ENCODE measurements at regions not wholly inside any gene's neighbourhood (a gene's known extent, or its start where the extent isn't known, plus 50 kb on each side); places are given as distances from the start of the nearest gene placed in this dataset.
"Not testable (repeated sequence)": the region's sequence is repeated elsewhere in the genome, so short reads cannot be mapped to it uniquely, and the experiment has no call there.

DNA sequence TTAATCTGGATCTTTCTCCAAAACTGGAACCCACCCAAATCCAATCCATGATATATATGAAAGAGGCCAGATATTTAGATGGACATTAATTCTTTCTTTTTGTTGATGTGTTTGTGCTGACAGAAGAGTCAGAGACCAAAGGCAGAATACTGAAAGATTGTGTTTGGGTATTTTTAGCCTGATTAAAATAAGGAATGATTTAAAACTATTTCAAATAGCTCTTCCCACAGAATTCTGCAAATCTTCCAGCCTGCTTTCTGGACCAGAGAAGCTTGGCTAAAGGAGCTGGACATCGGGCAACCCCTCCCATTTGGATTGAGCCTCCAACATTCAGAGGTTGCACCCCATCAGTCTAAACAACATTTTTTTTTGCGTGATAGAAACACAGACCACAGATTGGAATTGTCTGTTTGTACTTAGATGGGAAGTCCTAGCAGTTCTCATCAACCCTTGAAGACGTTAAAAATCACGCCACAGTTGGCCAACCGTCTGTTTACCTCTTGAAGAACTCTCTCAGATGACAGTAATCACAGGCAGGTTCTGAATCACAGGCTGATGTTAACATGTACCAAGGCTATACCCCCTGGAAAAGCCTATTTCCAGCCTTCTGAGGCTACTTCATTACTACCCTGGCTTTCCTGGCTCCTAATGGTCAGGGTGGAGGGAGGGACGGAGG, 155.2 kb upstream of the NRP1 start:
- no peak for DNase-seq

DNA sequence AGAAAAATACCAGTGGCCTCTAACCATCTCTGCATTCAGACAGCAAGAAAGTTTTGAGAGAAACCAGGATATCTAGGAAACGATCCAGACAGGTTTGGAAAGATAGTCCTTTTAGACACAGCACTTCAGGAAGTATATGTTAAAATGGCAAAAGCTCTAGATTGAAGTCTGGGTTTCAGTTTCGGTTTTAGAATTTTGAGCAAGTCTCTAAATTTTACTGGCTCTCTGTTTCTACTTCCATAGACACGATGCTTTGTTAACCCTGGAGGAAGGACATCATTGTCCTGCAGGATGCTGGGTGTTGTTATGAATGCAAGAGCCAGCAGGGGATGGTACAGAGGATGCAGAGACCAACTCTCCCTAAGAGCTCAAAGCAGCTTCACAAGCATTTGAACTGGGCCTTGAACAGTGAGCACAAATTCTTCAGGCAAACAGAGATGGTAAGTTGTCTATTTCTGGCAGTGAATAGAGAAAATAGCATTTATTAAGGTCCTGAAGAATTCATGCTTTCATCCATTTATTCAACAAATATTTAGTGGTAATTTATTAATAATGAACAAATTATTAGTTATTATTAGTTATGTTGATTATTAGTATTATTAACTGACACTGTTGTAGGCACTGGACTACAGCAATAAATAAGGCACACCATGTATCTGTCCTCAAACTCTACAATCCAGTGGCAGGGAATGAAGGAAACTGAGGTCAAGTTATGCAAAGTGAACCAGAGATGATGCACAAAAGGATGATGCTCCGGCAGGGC, 152.7 kb upstream of the NRP1 start:
- DNase-seq, result peak in 1 of 6 experiments; percentile 3

DNA sequence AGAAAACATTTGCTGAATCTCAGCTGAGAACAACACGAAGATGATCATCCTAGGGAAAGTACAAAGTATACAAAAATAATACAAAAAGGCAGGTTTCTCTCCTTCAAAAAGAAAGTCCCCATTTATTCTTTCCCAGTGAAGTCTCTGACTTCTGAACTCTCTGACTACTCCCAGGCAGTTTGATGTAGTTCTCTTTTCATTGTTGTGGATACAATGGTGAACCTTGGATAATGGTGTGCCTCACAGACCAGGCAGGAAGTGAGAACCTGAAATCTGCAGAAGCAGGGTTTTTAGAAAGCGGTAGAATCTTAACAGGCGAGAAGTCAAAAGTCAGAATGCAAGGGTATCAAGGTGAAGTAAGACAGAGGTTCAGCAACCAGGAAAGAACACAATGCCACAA, 150.8 kb upstream of the NRP1 start:
- no peak for DNase-seq

DNA sequence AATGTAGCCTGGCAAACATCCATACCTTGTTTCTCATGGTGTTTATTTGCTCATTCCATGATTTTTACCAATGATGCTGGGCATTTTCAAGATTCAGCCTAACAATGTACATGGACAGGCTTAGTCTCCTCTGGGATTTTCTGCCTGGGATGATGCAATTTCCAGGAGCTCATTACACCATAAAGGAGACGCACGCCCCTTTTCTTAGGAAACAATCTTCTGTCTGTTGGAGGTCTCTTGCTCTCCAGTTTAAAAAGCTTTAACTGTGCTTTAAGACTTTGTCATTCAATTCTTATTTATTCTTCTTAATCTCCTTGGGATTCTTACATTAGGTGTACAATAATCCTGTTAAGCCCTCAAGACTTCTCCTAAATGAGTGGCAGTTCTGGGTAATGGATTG, 150.3 kb upstream of the NRP1 start:
- no peak for DNase-seq

DNA sequence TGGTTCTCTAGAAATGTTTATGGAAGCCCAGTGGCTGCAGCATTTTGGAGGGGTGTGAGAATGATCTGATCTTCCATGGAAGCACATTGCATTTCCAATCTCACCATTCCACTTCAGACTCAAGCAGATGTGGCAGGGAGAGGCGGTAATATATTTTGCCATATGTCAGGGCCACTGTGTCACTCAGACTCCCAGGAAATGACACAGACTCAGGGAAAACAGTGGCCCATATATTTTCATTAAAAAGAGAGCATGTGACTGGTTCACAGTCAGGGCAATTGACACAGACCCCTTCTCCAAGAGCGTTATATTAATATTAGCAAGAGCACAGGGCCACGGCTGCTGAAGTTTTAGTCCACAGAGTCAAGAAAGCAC, 149.3 kb upstream of the NRP1 start:
- no peak for DNase-seq

DNA sequence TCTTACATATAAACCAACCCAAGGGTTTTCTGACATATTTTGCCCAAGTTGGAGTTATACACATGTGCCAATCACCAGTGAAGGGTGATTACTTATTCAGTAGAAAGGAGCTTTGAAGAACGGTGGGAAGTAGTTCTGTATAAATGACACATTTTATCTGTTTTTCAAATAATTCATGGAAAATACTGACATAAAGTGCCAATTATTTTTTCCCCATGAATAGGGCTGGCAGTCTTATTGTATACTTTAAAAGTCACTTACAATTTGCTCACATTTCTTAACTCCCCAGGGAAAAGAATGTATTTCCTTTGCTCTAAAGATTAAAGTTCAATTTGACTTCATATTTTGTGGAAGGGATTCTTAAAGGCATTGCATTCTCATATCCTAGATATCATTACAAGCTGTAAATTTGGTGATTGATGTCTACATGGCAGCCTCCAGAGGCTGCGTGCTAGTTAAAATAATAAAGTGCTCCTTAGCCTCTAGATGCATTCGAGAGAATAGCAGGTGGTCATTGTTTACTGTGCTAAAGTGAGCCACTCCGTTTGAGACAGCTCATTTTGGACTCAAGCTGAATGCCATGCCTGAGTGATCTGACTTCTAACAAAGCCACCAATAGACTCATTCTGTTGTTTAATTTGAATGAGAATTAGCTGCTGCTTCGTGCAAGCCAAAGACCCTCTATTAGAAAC, 148.8 kb upstream of the NRP1 start:
- no peak for DNase-seq

DNA sequence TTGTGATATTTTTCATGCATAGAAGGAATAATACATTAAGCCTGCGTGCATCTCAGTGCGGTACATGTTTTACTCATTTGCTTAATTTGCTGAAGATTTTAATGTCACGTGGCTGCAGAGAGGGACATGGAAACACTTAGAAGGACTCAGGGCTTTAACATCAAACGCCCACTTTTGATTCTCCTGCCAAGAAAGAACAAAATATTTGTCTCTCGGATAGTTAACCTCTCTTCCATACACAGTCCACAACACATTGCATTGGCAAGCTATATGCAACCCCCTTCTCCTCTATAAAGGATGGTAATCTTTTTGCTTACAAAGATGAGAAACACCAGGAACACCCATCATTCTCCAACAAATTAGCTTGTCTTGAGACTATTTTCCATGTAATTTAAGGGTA, 148.0 kb upstream of the NRP1 start:
- DNase-seq, result no peak

DNA sequence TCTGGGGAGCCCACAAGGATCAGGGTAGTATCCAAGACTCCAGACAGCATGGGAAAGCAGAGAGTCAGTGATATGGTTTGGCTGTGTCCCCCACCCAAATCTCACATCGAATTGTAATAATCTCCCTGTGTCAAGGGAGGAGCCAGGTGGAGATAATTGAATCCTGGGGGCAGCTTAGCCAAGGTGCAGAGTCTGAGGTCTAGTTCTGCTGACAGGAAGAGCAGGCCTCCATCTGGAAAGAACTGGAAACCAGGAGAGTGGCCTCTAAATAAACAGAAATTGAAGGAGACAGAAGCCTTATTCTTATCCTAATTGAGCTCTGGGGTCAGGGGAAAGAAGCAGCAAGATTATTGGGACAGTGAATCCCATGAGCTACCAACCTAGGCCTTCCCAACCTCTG, 146.7 kb upstream of the NRP1 start:
- no peak for DNase-seq

DNA sequence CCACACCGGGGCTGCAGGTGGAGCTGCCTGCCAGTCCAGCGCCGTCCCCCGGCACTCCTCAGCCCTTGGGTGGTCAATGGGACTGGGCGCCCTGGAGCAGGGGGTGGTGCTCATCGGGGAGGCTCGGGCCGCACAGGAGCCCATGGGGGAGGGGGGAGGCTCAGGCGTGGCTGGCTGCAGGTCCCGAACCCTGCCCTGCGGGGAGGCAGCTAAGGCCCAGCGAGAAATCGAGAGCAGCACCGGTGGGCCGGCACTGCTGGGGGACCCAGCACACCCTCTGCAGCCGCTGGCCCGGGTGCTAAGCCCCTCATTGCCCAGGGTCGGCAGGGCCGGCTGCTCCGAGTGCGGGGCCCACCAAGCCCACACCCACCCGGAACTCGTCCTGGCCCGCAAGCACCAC, 145.9 kb upstream of the NRP1 start:
- DNase-seq, result not testable (repeated sequence)

DNA sequence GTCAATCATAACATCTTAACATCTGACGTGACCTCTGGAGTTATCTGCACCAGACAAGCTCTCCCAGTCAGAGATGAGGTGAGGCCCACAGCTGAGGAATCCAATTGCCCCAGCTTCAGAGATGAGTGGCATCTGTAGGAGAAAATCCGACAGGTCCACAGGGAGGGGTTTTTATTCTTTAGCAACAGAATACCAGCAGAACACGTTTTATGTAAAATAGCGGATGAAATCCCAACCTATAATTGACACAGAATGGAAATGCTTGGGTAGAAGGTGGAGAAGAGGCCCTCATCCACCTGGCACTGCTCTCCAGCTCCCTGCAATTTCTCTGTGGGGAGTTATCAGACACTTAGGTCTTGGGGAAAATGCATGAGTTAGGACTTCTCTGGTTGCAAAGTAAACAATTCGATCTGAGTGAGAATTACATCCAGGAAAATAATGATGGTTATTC, 144.2 kb upstream of the NRP1 start:
- no peak for DNase-seq

DNA sequence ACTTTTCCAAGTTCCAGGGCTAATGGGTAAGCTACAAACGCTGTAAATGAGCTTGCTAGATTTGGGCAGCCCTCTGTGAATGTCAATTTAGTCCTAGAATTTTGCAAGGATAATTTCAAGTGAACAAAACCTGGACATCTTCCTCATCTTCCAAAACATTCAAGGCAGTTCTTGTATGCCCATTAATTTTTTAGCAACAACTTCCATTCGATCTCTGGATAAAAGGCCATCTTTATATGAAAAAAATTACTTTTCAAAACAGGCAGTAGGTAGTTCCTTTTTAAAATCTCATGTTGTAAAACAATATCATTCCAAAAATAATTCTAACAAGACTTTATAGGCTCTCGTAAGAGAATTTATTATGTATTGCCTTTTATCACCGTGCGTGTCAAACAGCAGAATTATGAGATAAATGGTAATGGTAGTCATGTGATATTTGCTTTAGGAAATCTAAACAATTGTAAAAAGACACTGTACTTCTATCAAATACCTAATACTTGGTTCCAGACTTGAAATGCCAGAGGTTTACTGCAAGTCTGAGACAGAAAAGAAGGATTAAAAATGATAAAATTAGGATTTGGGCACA, 143.7 kb upstream of the NRP1 start:
- no peak for DNase-seq

DNA sequence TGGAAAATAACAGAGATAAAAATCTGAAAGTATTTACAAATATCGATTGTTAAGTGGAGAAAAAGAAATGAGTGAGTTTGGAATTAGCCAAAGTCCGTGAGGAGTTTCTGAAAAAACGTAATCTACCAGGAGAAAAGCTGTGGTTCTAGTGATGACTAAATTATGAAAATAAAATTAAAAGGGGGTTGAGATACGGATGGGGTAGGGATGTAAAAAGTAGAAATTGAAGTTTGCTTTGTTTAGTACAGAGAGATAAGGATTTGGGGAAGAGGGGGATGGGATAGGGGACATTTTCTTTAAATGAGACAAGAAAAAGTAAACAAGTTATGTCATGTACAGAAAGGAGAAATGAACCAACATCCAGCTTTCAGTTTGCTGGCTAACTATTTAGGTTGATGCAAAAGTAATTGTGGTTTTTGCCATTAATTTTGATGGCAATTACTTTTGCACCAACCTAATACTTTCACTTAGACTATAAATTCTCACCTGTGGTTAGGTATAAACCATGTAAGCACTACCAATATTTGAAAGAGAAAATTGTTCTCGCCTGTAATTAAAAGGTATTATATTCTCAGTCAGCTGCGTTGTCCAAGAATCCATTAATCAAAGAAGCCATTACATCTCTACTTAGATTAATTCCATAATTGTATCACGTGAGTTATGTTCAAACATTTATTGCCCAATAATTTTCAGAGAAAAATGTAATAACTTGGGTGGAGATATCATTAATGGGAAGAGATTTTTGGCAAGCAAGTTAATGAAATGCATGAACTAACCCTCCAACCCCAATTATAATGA, 143.0 kb upstream of the NRP1 start:
- DNase-seq, result no peak

DNA sequence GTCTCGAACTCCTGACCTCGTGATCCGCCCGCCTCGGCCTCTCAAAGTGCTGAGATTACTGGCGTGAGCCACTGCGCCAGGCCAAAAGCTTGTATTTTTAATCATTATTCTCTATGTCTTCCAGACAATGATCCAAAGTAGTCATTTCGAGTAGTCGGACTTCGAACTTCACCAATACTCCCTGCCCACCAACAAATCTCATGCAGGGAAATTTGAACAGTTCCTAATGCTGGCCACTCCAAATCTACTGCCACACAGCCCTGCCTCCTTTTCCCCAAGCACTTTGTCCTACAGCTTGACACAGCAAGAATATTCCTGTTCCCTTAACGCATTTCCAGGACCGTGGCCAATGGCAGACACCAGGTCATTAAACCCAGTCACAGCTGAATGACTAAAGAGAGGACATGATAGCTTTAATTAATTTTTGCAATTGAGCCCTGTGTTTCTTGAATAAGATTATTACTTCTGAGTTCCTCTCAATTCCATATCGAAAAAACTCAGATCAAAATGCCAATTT, 142.3 kb upstream of the NRP1 start:
- no peak for DNase-seq

DNA sequence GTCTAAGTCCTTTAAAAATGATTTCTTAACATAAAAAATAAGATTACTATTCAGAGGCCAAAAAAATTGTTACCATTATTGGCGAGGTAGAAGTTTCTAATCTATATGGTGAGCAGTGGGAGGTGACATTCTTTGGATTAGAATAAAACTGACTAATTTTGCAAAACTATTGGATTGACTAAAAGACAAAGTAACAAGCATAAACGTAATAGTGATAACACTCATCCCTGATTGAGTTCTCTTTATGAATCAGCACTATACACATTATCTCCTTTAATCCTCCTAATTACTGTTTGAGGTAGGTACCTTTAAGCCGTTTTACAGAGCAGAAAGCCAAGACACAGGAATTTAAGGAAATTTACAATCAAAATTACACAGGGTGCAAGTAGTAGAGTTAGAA, 139.2 kb upstream of the NRP1 start:
- no peak for DNase-seq

DNA sequence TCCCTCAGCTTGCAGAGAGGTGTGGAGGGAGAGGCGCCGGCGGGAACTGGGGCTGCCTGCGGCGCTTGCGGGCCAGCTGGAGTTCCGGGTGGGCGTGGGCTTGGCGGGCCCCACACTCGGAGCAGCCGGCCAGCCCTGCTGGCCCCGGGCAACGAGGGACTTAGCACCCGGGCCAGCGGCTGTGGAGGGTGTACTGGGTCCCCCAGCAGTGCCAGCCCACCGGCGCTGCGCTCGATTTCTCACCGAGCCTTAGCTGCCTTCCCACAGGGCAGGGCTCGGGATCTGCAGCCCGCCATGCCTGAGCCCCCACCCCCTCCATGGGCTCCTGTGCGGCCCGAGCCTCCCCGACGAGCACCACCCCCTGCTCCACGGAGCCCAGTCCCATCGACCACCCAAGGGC, 133.5 kb upstream of the NRP1 start:
- DNase-seq, result not testable (repeated sequence)

DNA sequence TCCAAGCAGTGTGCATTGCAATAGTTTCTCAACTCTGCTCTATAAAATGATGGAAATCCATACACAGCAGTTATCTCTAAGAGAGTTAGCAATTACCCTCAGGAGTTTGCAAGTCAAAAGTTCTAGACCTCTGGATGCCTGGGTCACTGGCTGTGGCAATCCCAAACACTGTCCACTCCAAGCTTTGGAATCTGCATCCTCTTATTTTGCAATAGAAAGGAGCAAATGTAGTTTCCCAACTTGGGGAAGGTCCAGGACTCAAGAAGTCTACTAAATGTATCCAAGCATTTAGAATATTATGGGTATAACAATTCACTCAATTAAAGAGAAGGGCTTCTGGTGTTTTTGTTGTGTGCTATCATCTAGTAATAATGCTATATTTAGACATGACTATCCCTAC, 131.3 kb upstream of the NRP1 start:
- no peak for DNase-seq

DNA sequence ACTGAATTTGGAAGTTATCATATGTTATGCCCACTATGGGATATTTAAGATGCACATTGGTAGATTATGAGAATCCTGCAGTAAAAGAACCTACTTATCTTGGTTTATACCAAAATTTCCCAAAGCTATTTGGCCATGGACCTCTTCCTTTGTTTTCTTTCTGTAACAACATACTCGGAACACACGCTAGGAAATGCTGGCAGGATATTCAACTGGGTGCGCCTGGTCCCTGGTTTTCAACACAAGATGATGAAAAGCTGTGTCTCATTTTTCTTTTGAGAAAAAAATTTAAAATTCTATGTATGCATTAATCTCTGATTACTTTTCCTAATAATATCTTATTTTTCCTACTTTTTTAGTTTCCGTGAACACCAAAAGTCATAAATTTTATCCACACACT, 128.5 kb upstream of the NRP1 start:
- no peak for DNase-seq

DNA sequence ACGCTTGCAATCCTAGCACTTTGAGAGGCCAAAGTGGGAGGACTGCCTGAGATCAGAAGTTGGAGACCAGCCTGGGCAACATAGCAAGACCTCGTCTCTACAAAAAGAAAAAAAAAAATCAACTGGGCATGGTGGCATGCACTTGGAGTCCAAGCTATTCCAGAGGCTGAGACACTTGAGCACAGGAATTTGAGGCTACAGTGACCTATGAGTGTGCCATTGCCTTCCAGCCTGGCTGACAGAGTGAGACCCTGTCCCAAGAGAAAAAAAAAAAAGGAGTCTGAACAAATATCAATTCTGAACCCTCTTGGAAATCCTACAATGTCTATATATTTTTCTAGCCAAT, 126.8 kb upstream of the NRP1 start:
- DNase-seq, result no peak

DNA sequence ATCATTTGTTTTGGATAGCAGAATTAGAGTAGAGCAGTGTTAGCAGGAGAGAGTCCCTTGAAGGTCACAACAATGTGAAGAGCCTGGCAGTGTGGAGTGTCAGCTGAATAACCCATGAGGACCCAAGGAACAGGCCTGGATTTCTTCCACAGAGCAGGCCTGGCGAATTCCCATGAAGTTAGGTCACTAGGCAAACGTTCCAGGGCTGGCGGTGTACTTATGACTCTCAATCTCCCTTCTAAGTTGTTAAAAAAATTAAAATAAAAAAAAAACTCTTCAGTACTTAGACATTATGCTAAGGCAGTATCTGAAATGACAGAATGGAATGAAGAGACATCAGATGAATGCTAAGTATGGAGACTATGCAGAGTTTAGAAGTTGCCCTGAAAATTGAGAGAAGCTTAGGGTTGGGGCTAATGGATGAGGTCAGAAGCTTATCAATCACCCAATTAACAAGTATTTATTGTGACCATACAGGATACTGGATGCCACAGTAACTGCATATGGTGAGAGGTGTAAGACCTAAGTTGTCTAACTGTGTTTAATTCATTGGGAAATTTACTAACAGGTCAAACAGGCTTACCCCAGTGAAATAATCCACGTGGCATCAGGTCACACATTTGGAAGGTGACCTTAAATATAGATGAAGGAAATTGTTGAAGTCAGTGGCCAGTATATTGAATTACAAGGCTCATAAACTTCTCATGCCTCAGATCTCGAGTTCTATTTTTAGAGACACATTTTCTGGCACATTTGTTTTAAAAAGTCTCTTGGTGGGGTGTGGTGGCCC, 126.2 kb upstream of the NRP1 start:
- no peak for DNase-seq

DNA sequence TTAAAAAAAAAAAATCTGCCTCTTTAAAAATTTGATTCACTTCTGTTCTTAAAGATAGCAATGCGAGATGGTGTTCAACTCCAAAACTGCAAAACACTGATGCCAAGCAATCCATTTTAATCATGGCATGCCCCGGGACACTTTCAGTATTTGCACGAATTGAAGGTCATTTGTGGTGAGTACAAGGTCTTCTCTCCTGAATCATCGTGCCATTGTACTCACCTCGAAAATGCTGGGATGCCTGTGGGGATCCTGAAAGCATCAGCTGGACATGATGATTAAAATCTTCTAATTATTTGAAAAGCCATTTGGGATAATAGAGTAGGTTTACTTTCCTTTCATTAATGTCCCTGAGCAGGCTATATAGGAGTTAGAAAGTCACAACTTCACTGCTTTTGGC, 125.1 kb upstream of the NRP1 start:
- DNase-seq, result no peak

DNA sequence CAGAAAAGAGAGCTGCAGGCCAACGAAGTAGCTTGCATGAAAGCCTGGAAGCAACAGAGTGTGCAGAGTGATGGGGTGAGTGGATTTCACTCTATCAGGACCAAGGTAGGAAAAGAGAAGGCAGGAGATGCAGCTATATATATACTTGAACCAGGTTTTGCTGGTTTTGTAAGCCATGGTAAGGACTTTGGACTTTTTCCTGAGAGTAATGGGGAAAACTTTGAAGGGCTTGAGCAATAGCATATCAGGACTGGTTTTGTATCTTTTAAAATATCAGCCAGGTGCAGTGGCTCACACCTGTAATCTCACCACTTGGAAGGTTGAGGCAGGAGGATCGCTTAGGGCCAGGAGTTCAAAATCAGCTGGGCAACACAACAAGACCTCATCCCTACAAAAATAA, 120.6 kb upstream of the NRP1 start:
- DNase-seq, result no peak

DNA sequence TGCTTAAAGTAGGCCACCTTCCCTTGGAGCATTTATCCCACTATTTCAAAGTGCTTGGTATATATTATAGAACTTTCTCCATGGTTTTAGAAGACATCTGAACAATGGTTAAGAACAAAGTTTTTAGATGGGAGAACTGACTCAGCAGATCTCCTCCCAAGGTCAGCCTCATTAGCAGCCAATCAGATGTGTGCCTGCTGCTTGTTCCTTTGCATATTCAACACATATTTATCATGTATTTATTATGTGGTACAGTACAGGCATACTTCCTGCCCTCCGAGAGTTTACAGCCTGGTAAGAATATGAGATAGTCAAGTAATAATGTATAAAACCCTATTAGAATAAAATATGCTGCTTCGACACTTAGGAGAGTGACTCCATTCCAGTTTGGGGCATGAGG, 120.1 kb upstream of the NRP1 start:
- DNase-seq, result no peak

Data from stimulated activated naive CD4-positive, alpha-beta T cell (primary cell).